ENCODE measurements at regions not wholly inside any gene's neighbourhood (a gene's known extent, or its start where the extent isn't known, plus 50 kb on each side); places are given as distances from the start of the nearest gene placed in this dataset.

- no CpG with 5 or more reads among the region's 6 CpGs for WGBS (ENCODE audit: insufficient coverage, insufficient read length)
- Histone ChIP-seq H3K4me3 (ENCODE audit: low read length) (no peak overlapping the region), H3K27me3 (ENCODE audit: control insufficient read depth, insufficient read depth, low read length) (peaks cover 1% of the 10 kb centered on the region; the same call in 1 of the 2 replicates), H3K9me3 (ENCODE audit: control insufficient read depth, insufficient read depth, low read length) (no peaks in the 10 kb centered on the region), H3K36me3 (ENCODE audit: control insufficient read depth, insufficient read depth, low read length) (no peaks in the 10 kb centered on the region), H3K27ac (ENCODE audit: low read length) (no peak overlapping the region), H3K4me1 (ENCODE audit: control insufficient read depth, insufficient read depth, low read length) (peaks cover 3% of the 10 kb centered on the region; the same call in 1 of the 2 replicates)
- no peak for DNase-seq (ENCODE audit: low read depth, low spot score)
Measured at GRCh38 chr12:77323788-77324415, 258.5 kb upstream of the E2F7 start.

DNA sequence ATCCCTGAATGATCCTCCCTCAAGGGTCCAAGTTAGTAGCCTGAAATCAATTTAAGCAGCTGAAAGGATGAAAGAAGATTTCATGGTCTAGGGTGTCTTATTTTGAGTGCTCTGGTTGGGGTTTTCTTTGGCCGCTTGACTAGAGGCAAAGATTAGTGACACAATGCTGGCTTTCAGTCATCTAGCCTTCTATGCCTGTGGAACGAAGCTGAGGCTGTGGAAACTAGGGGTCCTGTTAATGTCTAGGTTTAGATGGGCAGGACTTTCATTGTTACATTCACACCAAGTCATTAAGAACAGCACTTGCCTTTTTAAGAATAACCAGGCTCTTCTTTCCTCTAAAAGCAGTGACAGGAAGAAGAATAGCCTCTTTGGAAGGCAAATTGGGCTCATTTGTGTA lies 253.8 kb upstream of the E2F7 start:
- no peak overlapping the region for H3K4me3 ChIP-seq (ENCODE audit: low read length)
- no peaks in the 10 kb centered on the region for H3K36me3 ChIP-seq (ENCODE audit: control insufficient read depth, insufficient read depth, low read length)
- H3K9me3 ChIP-seq (ENCODE audit: control insufficient read depth, insufficient read depth, low read length) = no peaks in the 10 kb centered on the region
- WGBS (ENCODE audit: insufficient coverage, insufficient read length) = no CpG with 5 or more reads among the region's 2 CpGs
- H3K4me1 ChIP-seq (ENCODE audit: control insufficient read depth, insufficient read depth, low read length) = peaks cover 3% of the 10 kb centered on the region; the same call in 1 of the 2 replicates
- no peaks in the 10 kb centered on the region for H3K27me3 ChIP-seq (ENCODE audit: control insufficient read depth, insufficient read depth, low read length)
- H3K27ac ChIP-seq (ENCODE audit: low read length) = no peak overlapping the region
- DNase-seq (ENCODE audit: low read depth, low spot score) = no peak

DNA sequence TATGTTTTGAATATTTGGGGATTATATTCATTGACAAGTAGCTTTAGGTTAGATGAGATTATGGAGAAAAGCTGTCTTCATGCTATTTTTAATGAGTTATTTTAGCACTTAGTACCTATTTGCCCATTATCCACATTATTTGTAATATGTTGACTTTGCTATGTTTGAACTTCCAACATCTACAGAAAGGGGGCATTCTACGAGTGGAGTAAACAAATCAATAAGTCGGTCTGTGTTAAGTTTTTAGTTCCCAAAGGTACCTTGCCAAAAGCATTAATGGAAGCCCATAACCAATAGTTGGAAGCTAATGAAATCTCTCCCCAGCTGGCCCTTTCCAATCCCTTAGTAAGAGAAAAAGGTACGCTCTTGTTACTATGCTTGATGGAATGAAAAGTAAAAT lies 250.0 kb upstream of the E2F7 start:
- peaks cover 3% of the 10 kb centered on the region; the same call in 1 of the 2 replicates for H3K4me1 ChIP-seq (ENCODE audit: control insufficient read depth, insufficient read depth, low read length)
- H3K9me3 ChIP-seq (ENCODE audit: control insufficient read depth, insufficient read depth, low read length) = no peaks in the 10 kb centered on the region
- no peak overlapping the region for H3K27ac ChIP-seq (ENCODE audit: low read length)
- H3K36me3 ChIP-seq (ENCODE audit: control insufficient read depth, insufficient read depth, low read length) = no peaks in the 10 kb centered on the region
- WGBS (ENCODE audit: insufficient coverage, insufficient read length) = no CpG with 5 or more reads among the region's 3 CpGs
- H3K4me3 ChIP-seq (ENCODE audit: low read length) = no peak overlapping the region
- DNase-seq (ENCODE audit: low read depth, low spot score) = no peak
- H3K27me3 ChIP-seq (ENCODE audit: control insufficient read depth, insufficient read depth, low read length) = no peaks in the 10 kb centered on the region

DNA sequence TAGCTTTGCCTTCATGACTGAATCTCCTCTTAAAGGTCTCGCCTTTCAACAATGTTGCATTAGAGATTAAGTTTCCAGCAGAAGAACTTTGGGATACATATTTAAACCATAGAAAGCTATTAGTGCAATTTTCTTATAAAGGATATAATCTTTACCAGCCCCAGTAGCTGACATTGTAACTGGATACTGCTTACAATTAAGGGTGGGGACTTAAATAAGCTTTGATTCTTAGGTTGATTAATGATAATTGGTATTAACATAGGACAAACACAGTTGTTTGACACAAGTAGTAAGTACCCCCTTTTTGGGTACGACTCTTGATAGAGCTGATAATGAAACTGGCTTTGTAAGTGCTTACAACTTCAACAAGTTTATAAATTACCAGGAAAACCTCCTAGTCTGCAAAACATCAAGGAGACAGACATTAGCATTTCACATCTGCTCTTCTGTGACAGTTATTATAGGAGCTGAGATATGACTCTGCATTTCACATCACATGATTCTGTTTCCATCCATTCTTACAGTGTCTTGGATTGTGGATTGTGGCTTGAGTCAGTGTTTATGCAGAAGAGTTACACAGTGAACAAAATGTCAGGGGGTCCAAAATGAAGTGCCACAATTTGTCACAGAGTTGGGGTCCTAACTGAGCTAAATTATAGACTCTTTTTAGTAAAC lies 249.1 kb upstream of the E2F7 start:
- no peaks in the 10 kb centered on the region for H3K36me3 ChIP-seq (ENCODE audit: control insufficient read depth, insufficient read depth, low read length)

GRCh38 chr12:77308056-77308455 lies 242.7 kb upstream of the E2F7 start:
- Histone ChIP-seq H3K4me3 (ENCODE audit: low read length) (no peak overlapping the region), H3K36me3 (ENCODE audit: control insufficient read depth, insufficient read depth, low read length) (no peaks in the 10 kb centered on the region), H3K4me1 (ENCODE audit: control insufficient read depth, insufficient read depth, low read length) (no peaks in the 10 kb centered on the region), H3K9me3 (ENCODE audit: control insufficient read depth, insufficient read depth, low read length) (no peaks in the 10 kb centered on the region), H3K27ac (ENCODE audit: low read length) (no peak overlapping the region), H3K27me3 (ENCODE audit: control insufficient read depth, insufficient read depth, low read length) (no peaks in the 10 kb centered on the region)
- WGBS (ENCODE audit: insufficient coverage, insufficient read length) = 100% methylated on average over 1 of the region's 2 CpGs
- DNase-seq (ENCODE audit: low read depth, low spot score) = no peak

More for the DNA sequence above, 249.1 kb upstream of the E2F7 start:
- Histone ChIP-seq H3K4me3 (ENCODE audit: low read length) (no peak overlapping the region), H3K9me3 (ENCODE audit: control insufficient read depth, insufficient read depth, low read length) (no peaks in the 10 kb centered on the region), H3K27ac (ENCODE audit: low read length) (no peak overlapping the region), H3K4me1 (ENCODE audit: control insufficient read depth, insufficient read depth, low read length) (no peaks in the 10 kb centered on the region), H3K27me3 (ENCODE audit: control insufficient read depth, insufficient read depth, low read length) (no peaks in the 10 kb centered on the region)
- DNase-seq (ENCODE audit: low read depth, low spot score) = no peak
- no CpG with 5 or more reads among the region's 2 CpGs for WGBS (ENCODE audit: insufficient coverage, insufficient read length)

DNA sequence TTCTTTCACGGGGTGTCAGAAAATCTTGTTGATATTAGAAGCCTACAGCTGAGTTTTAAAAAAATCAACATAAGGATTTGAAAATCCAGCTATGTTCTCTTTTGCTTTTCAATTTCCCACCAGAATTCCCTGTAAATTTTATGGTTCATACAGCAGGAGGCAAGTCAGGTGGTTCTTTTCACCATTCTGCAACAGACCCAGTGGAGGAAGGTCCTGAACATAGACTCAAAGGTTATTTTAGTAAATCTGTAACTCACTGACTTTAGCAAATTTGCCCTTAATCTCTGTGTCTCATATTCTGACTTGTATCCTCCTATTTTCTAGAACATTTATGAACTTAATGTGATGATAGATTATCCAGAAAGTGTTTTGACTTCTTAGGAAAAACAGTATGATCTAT lies 235.4 kb upstream of the E2F7 start:
- Histone ChIP-seq H3K27ac (ENCODE audit: low read length) (no peak overlapping the region), H3K4me1 (ENCODE audit: control insufficient read depth, insufficient read depth, low read length) (no peaks in the 10 kb centered on the region), H3K4me3 (ENCODE audit: low read length) (no peak overlapping the region), H3K27me3 (ENCODE audit: control insufficient read depth, insufficient read depth, low read length) (no peaks in the 10 kb centered on the region), H3K36me3 (ENCODE audit: control insufficient read depth, insufficient read depth, low read length) (no peaks in the 10 kb centered on the region), H3K9me3 (ENCODE audit: control insufficient read depth, insufficient read depth, low read length) (no peaks in the 10 kb centered on the region)
- no CpG with 5 or more reads among the region's 1 CpG for WGBS (ENCODE audit: insufficient coverage, insufficient read length)
- DNase-seq (ENCODE audit: low read depth, low spot score) = no peak

DNA sequence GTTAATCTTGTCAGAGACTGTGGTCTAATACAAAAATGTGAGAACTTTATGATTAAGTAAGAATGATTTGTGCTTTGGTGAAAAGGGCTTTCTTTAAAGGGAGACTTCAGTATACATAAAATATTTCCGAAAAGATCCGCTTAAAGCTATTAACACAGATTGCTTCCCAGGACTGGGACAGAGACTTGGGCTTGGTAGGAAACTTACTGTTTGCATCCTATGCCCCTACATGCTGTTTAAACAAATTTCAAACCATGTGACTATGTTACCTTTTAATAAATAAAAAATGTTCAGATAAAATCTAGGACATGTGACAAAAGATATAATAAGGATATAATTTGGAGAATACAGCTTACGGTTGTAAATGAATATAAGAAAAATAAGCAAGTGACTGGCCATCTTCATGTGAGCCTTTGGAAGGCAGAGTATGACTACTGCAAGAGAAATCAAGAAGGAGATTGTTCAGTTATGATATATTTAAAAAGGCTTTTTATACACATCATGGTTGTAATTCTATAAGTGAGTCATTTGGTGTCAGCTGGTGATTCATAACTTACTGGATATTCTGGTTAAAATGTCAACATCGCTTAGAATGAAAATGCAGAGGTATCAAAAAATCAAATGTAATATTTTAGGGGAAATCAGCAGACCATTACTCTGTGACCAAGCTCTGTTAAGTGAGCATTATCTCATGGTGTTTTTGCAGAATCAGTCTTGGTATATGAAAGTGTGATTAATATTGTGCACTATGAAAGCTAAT lies 234.7 kb upstream of the E2F7 start:
- DNase-seq (ENCODE audit: low read depth, low spot score) = no peak
- Histone ChIP-seq H3K27ac (ENCODE audit: low read length) (no peak overlapping the region), H3K27me3 (ENCODE audit: control insufficient read depth, insufficient read depth, low read length) (no peaks in the 10 kb centered on the region), H3K36me3 (ENCODE audit: control insufficient read depth, insufficient read depth, low read length) (no peaks in the 10 kb centered on the region), H3K9me3 (ENCODE audit: control insufficient read depth, insufficient read depth, low read length) (no peaks in the 10 kb centered on the region), H3K4me3 (ENCODE audit: low read length) (no peak overlapping the region), H3K4me1 (ENCODE audit: control insufficient read depth, insufficient read depth, low read length) (no peaks in the 10 kb centered on the region)
- WGBS (ENCODE audit: insufficient coverage, insufficient read length) = 100% methylated on average over 1 of the region's 4 CpGs

DNA sequence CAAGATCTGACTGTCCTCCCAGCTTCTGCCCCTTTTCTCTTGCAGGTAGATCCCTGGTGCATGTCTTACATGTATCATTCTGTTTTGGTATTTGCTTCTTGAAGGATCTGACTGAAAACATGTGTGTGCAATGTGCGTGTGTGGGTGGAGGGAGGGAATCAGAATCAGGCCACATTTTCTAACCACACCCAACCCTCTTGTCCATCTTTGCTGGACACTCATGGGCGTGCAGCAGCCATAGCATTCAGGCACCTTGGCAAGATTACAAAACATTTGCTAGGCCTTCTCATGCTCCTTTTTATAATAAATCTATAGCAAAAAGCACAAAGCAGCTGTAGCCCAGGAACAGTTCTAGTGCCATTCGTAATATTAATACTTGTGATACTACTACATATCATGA lies 233.6 kb upstream of the E2F7 start:
- no peaks in the 10 kb centered on the region for H3K27me3 ChIP-seq (ENCODE audit: control insufficient read depth, insufficient read depth, low read length)
- no peaks in the 10 kb centered on the region for H3K9me3 ChIP-seq (ENCODE audit: control insufficient read depth, insufficient read depth, low read length)
- no CpG with 5 or more reads among the region's 3 CpGs for WGBS (ENCODE audit: insufficient coverage, insufficient read length)
- no peaks in the 10 kb centered on the region for H3K4me1 ChIP-seq (ENCODE audit: control insufficient read depth, insufficient read depth, low read length)
- H3K36me3 ChIP-seq (ENCODE audit: control insufficient read depth, insufficient read depth, low read length) = no peaks in the 10 kb centered on the region
- H3K27ac ChIP-seq (ENCODE audit: low read length) = no peak overlapping the region
- no peak overlapping the region for H3K4me3 ChIP-seq (ENCODE audit: low read length)
- no peak for DNase-seq (ENCODE audit: low read depth, low spot score)

GRCh38 chr12:77294016-77294415 lies 228.6 kb upstream of the E2F7 start:
- Histone ChIP-seq H3K27me3 (ENCODE audit: control insufficient read depth, insufficient read depth, low read length) (no peaks in the 10 kb centered on the region), H3K4me1 (ENCODE audit: control insufficient read depth, insufficient read depth, low read length) (no peaks in the 10 kb centered on the region), H3K36me3 (ENCODE audit: control insufficient read depth, insufficient read depth, low read length) (no peaks in the 10 kb centered on the region), H3K27ac (ENCODE audit: low read length) (no peak overlapping the region), H3K9me3 (ENCODE audit: control insufficient read depth, insufficient read depth, low read length) (no peaks in the 10 kb centered on the region), H3K4me3 (ENCODE audit: low read length) (no peak overlapping the region)
- no peak for DNase-seq (ENCODE audit: low read depth, low spot score)
- no CpG with 5 or more reads among the region's 1 CpG for WGBS (ENCODE audit: insufficient coverage, insufficient read length)

- Histone ChIP-seq H3K9me3 (ENCODE audit: control insufficient read depth, insufficient read depth, low read length) (no peaks in the 10 kb centered on the region), H3K27me3 (ENCODE audit: control insufficient read depth, insufficient read depth, low read length) (no peaks in the 10 kb centered on the region), H3K27ac (ENCODE audit: low read length) (no peak overlapping the region), H3K4me1 (ENCODE audit: control insufficient read depth, insufficient read depth, low read length) (0 out of 2 replicates have a peak, but pooled peaks cover 1% of the 10 kb centered on the region), H3K4me3 (ENCODE audit: low read length) (no peak overlapping the region), H3K36me3 (ENCODE audit: control insufficient read depth, insufficient read depth, low read length) (no peaks in the 10 kb centered on the region)
- WGBS (ENCODE audit: insufficient coverage, insufficient read length) = no CpG with 5 or more reads among the region's 1 CpG
- no peak for DNase-seq (ENCODE audit: low read depth, low spot score)
Measured at GRCh38 chr12:77274926-77275325, 209.6 kb upstream of the E2F7 start.
